ENCODE measurements at regions not wholly inside any gene's neighbourhood (a gene's known extent, or its start where the extent isn't known, plus 50 kb on each side); places are given as distances from the start of the nearest gene placed in this dataset.

DNA sequence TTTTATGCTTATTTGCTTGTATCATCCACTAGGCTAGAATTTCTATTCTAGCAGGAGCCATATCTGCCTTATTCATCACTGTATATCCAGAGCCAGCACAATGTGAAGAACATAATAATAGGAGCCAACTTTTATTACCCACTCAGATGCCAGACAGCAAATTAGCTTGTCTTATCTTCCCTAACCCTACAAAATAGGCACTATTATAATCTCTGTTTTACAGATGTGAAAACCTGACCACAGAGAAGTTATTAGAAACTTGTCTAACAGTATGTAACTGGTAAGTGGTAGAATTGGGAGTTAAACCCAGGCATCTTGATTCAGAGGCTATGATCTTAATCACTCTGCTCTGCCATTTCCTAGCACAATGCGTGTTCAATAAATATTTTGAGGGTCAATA is 579.5 kb downstream of the CAAP1 start:
- DNase-seq (ENCODE audit: low spot score), result no peak

DNA sequence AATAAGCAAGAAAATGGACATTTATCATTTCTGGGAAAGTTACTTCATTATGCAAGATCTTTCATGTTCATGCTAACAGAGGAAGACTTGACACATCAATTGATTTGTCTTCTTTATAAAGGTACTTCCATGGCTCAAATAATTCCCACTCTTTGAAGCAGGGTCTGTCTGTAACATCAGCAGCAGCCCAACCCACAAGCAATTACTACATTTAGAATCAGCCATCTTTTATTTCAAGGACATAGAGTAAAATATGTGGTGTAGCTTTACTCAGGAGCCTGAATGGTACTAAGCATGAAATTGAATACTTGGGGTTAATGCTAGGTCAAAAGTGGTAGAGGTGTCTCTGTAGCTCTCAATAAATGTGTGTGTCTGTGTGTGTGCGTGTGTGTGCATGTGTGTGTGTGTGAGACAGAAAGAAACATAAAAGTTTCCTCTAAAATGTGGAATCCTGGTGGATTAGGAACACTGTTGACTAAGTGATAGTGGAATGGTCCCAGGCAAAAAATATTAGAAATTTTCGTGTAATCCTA is 581.1 kb downstream of the CAAP1 start:
- no peak for DNase-seq (ENCODE audit: low spot score)

- no peak for DNase-seq (ENCODE audit: low spot score)
These were observed 582.3 kb downstream of the CAAP1 start for GRCh38 chr9:26310294-26310693.

DNA sequence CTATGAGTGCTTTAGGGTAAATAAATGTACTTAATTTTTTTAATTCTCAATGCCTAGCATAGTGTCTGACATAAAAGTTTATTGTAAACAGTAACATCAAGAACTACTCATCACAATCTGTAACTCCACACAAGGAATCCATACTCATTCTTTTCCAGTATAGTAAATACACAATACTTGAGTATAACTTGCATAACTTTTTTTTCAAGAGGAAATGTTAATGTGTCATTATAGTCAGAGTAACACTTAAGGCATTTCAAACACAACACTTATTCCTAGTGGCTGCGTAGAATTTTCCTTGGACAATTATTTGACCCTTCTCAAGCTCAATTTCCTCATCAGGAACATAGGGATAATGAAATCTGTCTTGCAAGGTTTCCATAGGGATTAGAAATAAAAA is 584.3 kb downstream of the CAAP1 start:
- no peak for DNase-seq (ENCODE audit: low spot score)

- no peak for DNase-seq (ENCODE audit: low spot score)
These were observed 590.9 kb downstream of the CAAP1 start for GRCh38 chr9:26301659-26302058.

GRCh38 chr9:26301046-26301445 is 591.6 kb downstream of the CAAP1 start:
- DNase-seq (ENCODE audit: low spot score), result no peak

DNA sequence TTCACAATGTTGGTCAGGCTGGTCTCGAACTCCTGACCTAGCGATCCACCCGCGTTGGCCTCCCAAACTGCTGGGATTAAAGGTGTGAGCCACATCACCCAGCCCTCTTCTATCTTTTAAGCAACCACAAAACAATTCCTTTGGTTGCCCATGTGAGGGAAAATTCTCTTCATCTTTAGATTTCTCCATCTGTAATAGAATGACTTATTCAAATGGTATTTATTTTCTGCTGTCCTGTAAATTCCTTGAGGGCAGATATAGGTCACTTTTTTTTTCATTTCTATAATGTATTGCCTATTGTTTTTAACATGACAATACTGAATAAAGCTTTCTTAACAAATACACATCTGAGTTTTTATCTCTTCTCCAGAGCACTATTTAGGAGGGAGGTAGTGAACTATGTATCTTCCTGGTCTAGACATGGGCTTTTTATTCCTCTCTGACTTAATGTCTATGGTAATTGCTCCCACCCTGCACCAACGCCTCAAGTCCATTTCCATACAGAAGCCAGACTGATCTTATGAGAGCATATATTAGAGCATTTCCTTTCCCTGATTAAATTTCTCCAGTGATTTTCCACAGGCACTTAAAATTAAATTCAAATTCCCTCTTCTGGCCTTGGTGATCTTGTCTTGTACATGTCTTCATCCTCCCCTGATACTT is 595.6 kb downstream of the CAAP1 start:
- no peak for DNase-seq (ENCODE audit: low spot score)

- DNase-seq (ENCODE audit: low spot score), result no peak
These were observed 599.7 kb downstream of the CAAP1 start for GRCh38 chr9:26292943-26293342.

GRCh38 chr9:26271495-26272122 is 593.4 kb upstream of the TUSC1 start:
- DNase-seq (ENCODE audit: low spot score), result no peak

- DNase-seq (ENCODE audit: low spot score), result no peak
These were observed 588.0 kb upstream of the TUSC1 start for GRCh38 chr9:26266146-26266793.

DNA sequence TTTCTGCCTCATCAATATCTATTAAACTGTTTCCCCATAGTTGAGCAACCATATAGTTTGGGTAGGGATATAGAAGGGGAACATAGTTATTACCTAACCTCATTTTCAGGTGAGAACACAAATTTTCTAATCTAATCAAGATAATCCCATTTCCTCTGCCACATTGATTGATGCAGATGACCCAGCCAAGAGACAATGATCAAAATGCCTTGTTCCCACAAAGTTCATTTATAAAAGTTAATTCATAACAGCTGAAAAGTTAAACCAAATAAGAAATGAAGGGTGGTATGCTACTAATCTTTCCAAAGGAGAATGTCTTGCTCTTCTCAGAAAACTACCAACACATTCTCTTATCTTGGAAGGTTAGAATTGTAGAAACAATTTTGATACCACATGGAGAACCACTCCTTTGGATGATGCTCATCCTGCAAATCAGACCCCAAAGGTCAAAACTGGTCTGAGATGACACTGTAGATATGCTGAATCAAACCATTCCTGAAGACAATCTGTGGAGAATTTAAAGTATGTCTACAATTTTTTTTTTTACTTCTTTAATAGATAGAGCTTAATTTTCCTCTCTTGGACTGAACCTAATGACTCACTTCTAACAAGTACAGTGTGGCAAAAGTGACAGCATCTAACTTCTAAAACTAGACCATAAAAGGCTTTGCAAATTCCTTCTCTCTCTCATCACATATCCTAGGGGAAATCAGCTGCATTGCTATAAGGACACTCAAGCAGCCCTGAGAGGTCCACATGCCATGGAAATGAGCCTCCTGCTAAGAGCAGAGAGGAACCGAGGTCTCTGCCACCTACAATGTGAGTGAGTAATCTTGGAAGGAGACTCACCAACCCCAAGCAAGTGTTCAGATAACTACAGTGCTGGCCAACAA is 586.7 kb upstream of the TUSC1 start:
- no peak for DNase-seq (ENCODE audit: low spot score)

DNA sequence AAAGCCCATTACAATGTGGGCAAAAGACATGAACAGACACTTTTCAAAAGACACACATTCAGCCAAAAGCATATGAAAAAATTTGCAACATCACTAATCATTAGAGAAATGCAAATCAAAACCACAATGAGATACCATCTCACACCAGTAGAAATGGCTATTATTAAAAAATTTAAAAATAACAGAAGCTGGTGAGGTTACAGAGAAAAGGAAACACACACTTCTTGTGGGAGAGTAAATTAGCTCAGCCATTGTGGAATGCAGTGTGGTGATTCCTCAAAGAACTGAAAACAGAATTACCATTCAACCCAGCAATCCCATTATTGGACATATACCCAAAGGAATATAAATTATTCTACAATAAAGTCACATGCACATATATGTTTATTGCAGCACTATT is 585.2 kb upstream of the TUSC1 start:
- no peak for DNase-seq (ENCODE audit: low spot score)

GRCh38 chr9:26262421-26263107 is 584.3 kb upstream of the TUSC1 start:
- DNase-seq (ENCODE audit: low spot score), result no peak

GRCh38 chr9:26261503-26262330 is 583.5 kb upstream of the TUSC1 start:
- no peak for DNase-seq (ENCODE audit: low spot score)

GRCh38 chr9:26260238-26260637 is 582.0 kb upstream of the TUSC1 start:
- no peak for DNase-seq (ENCODE audit: low spot score)

- DNase-seq (ENCODE audit: low spot score), result no peak
These were observed 569.6 kb upstream of the TUSC1 start for GRCh38 chr9:26247861-26248260.

GRCh38 chr9:26244661-26245451 is 566.6 kb upstream of the TUSC1 start:
- no peak for DNase-seq (ENCODE audit: low spot score)

DNA sequence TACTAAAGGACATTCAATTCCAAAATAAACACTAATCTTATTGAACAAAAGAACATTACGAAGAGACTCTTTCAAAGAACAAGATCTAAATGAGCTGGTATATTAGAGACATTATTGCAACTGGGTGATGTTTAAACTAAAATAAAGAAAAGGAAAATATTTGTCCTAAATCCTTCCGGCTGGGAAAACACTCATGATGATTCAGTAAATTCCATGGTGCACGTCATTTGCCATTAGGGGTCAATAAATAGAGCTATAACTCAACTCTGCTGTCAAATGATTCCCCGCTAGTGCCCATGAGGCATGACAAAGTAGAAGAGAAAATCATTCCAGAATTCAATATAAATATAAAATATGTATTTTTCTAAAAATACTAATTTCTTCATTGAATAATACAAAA is 565.5 kb upstream of the TUSC1 start:
- DNase-seq (ENCODE audit: low spot score), result no peak

GRCh38 chr9:26243029-26243697 is 564.9 kb upstream of the TUSC1 start:
- no peak for DNase-seq (ENCODE audit: low spot score)
